OCI-LY1 (cell line): ENCODE measurements at regions not wholly inside any gene's neighbourhood (a gene's known extent, or its start where the extent isn't known, plus 50 kb on each side); places are given as distances from the start of the nearest gene placed in this dataset.

ENCODE experiments used
- H2AFZ ChIP-seq: fragments of 200-600 bp; sonication (generic), shearing (Covaris generic); 2 replicates; pipeline ENCODE4 v1.6.0; 2014; ENCODE audit warnings: antibody characterized with exemption, mild to moderate bottlenecking, low read length
- H3F3A ChIP-seq: fragments of 200-600 bp; sonication (generic), shearing (Covaris generic); 2 replicates; pipeline ENCODE4 v1.6.0; 2014; ENCODE audit warnings: mild to moderate bottlenecking, antibody characterized with exemption, low read length, moderate library complexity; ENCODE audit not compliant: insufficient read depth
- H3K27ac ChIP-seq: fragments of 200-600 bp; sonication (generic); 2 replicates; pipeline ENCODE4 v1.5.1; 2014; ENCODE audit warnings: low read length, mixed run types, mild to moderate bottlenecking, low read depth; ENCODE audit not compliant: poor library complexity, severe bottlenecking
- H3K27me3 ChIP-seq: fragments of 200-600 bp; sonication (generic); 2 replicates; pipeline ENCODE4 v1.6.0; 2014; ENCODE audit warnings: antibody characterized with exemption, mild to moderate bottlenecking, low read length, moderate library complexity; ENCODE audit not compliant: insufficient read depth
- H3K36me3 ChIP-seq: fragments of 200-600 bp; sonication (generic); 2 replicates; pipeline ENCODE4 v1.6.1; 2014; ENCODE audit warnings: mild to moderate bottlenecking, antibody characterized with exemption, low read length, moderate library complexity, mixed read lengths; ENCODE audit not compliant: insufficient read depth
- H3K4me1 ChIP-seq: fragments of 200-600 bp; sonication (generic); 2 replicates; pipeline ENCODE4 v1.5.1; 2014; ENCODE audit warnings: mild to moderate bottlenecking, low read length, moderate library complexity; ENCODE audit not compliant: insufficient read depth, severe bottlenecking
- H3K4me2 ChIP-seq: fragments of 200-600 bp; sonication (generic), shearing (Covaris generic); 2 replicates; pipeline ENCODE4 v1.6.1; 2014; ENCODE audit warnings: low read length
- H3K4me3 ChIP-seq: fragments of 200-600 bp; sonication (generic); 2 replicates; pipeline ENCODE4 v1.5.1; 2014; ENCODE audit warnings: low read length, low read depth, mild to moderate bottlenecking, mixed read lengths; ENCODE audit not compliant: poor library complexity, severe bottlenecking
- H3K79me2 ChIP-seq: fragments of 200-600 bp; shearing (Covaris generic); 2 replicates; pipeline ENCODE4 v1.6.1; 2016; ENCODE audit warnings: mixed run types, low read length, mixed read lengths; ENCODE audit not compliant: insufficient read depth
- H3K9ac ChIP-seq: fragments of 200-600 bp; sonication (generic), shearing (Covaris generic); 2 replicates; pipeline ENCODE4 v1.6.1; 2014; ENCODE audit warnings: mild to moderate bottlenecking, low read length, mixed read lengths
- H3K9me2 ChIP-seq: fragments of 200-600 bp; sonication (generic), shearing (Covaris generic); 2 replicates; pipeline ENCODE4 v1.6.1; 2014; ENCODE audit warnings: low read depth, mild to moderate bottlenecking, low read length, mixed read lengths
- H3K9me3 ChIP-seq: fragments of 200-600 bp; shearing (Covaris generic); 2 replicates; pipeline ENCODE4 v1.6.1; 2014; ENCODE audit warnings: low read length, mixed read lengths
- H4K20me1 ChIP-seq: fragments of 200-600 bp; sonication (generic), shearing (Covaris generic); 2 replicates; pipeline ENCODE4 v1.6.0; 2016; ENCODE audit warnings: mild to moderate bottlenecking, low read length; ENCODE audit not compliant: insufficient read depth
- EZH2 ChIP-seq: fragments of 200-600 bp; sonication (generic), shearing (Covaris generic); IDR thresholded peaks from 2 replicates; pipeline ENCODE4 v1.8.0; 2017; ENCODE audit warnings: borderline replicate concordance, mixed run types, mild to moderate bottlenecking, antibody characterized with exemption, low read length, moderate library complexity, mixed read lengths
- TF ChIP-seq, protein P1 (sequence below): fragments of 200-600 bp; sonication (generic), shearing (Covaris generic); IDR thresholded peaks from 2 replicates; pipeline ENCODE4 v1.5.1; 2017; ENCODE audit warnings: mild to moderate bottlenecking, antibody characterized with exemption, low read length, moderate library complexity, mixed read lengths

DNA sequence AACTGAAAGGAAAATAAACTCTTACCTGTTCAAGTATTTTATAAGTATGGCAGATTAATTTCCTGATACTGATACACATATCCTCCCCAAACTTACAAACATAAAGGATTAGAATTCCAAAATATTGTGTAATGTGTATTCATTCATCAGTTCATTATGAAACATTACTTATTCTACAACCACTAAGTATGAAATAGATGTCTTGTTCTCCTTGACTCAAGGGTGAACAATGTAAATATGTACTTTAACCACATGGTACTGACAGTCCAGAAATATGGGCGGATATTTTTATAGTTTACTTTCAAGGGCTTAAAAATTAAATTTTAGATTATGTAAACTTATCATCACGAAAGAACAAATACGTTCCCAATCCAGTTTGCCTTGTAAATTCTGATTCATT is 334.0 kb downstream of the LIG4 start:
- no peak overlapping the region for H3K9ac ChIP-seq
- H3K27ac ChIP-seq: no peak overlapping the region
- no peaks in the 10 kb centered on the region for H4K20me1 ChIP-seq
- no peaks in the 10 kb centered on the region for H3K36me3 ChIP-seq
- H3K9me3 ChIP-seq: no peaks in the 10 kb centered on the region
- H3K4me2 ChIP-seq: no peak overlapping the region
- no peaks in the 10 kb centered on the region for H3F3A ChIP-seq
- H3K4me1 ChIP-seq: no peaks in the 10 kb centered on the region
- no peaks in the 10 kb centered on the region for H3K27me3 ChIP-seq
- no peaks in the 10 kb centered on the region for H3K9me2 ChIP-seq
- no peak overlapping the region for H3K4me3 ChIP-seq
- no peaks in the 10 kb centered on the region for H3K79me2 ChIP-seq
- no peak overlapping the region for H2AFZ ChIP-seq
- no peak for TF ChIP-seq EZH2
- TF ChIP-seq, protein P1, sequence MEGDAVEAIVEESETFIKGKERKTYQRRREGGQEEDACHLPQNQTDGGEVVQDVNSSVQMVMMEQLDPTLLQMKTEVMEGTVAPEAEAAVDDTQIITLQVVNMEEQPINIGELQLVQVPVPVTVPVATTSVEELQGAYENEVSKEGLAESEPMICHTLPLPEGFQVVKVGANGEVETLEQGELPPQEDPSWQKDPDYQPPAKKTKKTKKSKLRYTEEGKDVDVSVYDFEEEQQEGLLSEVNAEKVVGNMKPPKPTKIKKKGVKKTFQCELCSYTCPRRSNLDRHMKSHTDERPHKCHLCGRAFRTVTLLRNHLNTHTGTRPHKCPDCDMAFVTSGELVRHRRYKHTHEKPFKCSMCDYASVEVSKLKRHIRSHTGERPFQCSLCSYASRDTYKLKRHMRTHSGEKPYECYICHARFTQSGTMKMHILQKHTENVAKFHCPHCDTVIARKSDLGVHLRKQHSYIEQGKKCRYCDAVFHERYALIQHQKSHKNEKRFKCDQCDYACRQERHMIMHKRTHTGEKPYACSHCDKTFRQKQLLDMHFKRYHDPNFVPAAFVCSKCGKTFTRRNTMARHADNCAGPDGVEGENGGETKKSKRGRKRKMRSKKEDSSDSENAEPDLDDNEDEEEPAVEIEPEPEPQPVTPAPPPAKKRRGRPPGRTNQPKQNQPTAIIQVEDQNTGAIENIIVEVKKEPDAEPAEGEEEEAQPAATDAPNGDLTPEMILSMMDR: no peak

DNA sequence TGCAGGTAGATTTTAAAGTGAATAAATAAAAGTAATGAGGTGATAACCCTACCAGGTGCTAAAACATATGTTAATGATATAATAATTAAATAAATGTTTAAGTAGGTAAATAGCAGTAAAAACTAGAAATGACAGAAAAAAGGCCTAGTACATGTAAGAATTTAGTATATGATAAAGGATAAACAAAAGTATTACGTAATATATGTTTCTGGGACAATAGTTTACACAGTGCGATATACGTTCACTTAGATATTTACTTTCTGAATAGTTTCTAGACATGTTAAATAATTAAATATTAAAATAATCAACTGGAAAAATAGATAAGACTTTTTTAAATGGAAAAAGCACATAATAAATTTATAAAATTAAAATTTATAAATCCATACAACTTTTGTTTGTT is 340.9 kb downstream of the LIG4 start:
- H3K27me3 ChIP-seq: no peaks in the 10 kb centered on the region
- no peaks in the 10 kb centered on the region for H3F3A ChIP-seq
- no peaks in the 10 kb centered on the region for H3K9me2 ChIP-seq
- no peak overlapping the region for H3K4me3 ChIP-seq
- no peak overlapping the region for H3K4me2 ChIP-seq
- H4K20me1 ChIP-seq: no peaks in the 10 kb centered on the region
- no peaks in the 10 kb centered on the region for H3K79me2 ChIP-seq
- H3K4me1 ChIP-seq: no peaks in the 10 kb centered on the region
- H3K36me3 ChIP-seq: no peaks in the 10 kb centered on the region
- TF ChIP-seq, protein P1: no peak
- no peak for TF ChIP-seq EZH2
- H3K9me3 ChIP-seq: no peaks in the 10 kb centered on the region
- no peak overlapping the region for H2AFZ ChIP-seq
- H3K9ac ChIP-seq: no peak overlapping the region
- H3K27ac ChIP-seq: no peak overlapping the region

DNA sequence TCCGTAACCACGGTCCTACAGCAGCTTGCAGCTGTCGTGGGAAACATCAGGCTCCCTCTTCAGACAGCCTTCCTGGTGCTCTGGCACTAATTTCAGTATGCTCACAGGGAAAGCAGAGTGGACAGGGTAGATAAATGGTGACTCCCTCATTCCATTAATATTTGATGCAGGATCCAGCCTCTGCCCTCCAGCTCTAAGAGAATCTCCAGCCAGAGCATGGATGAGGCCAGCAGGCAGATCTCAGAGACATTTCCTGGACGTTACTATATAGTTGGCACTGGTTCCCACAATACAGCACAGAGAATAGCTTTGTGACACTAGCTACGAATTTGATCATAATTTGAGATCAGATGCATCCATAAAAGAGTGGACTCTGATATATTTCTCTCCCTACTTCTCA is 341.4 kb downstream of the LIG4 start:
- H3F3A ChIP-seq: no peaks in the 10 kb centered on the region

More for the DNA sequence above, 341.4 kb downstream of the LIG4 start:
- no peak for TF ChIP-seq EZH2
- TF ChIP-seq, protein P1: no peak
- Histone ChIP-seq H4K20me1 (no peaks in the 10 kb centered on the region), H3K4me3 (no peak overlapping the region), H3K27ac (no peak overlapping the region), H3K79me2 (no peaks in the 10 kb centered on the region), H3K9me2 (no peaks in the 10 kb centered on the region), H3K4me1 (no peaks in the 10 kb centered on the region), H3K36me3 (no peaks in the 10 kb centered on the region), H3K27me3 (no peaks in the 10 kb centered on the region), H2AFZ (no peak overlapping the region), H3K9ac (no peak overlapping the region), H3K4me2 (no peak overlapping the region), H3K9me3 (no peaks in the 10 kb centered on the region)
